ENCODE measurements at regions not wholly inside any gene's neighbourhood (a gene's known extent, or its start where the extent isn't known, plus 50 kb on each side); places are given as distances from the start of the nearest gene placed in this dataset.

DNA sequence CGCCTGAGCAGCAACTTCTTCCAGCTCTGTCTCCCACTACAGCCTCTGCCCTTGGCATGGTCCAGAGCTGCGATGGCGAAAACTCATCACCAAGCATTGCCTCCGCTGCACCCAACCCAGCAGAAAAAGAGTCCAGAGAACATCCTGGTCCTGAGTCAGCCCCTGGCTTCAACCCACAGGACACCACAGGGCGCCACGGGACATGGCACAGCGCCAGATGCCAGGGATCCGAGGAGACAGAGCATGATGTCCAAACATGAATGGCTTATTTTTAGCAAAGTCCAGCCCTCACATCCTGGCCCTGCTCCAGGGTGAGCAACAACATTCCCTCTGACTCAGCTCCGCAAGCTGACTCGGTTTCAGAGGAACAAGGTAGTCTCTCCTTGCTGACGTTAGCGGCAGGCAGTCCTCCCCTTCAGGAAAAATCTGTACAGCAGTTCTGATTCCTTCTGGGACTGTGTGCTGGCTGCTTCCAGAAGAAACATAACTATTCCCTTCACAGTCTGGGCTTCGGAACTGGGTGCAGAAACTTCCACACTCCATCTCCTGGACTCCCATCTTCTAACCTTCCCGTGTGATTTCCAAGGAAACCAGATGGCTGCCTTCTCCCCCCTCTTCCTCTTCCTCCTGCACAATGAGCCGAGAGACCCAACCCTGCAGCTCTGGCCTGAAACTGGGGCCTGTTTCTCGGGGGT lies 131.3 kb downstream of the TOMM20 start:
- Histone ChIP-seq H3K9me3 (ENCODE audit: low read length) (no peaks in the 10 kb centered on the region), H3K9ac (ENCODE audit: low read length) (no peak overlapping the region), H3F3A (ENCODE audit: insufficient read depth, low read length) (no peaks in the 10 kb centered on the region), H3K79me2 (ENCODE audit: insufficient read depth, low read length) (no peaks in the 10 kb centered on the region), H2AFZ (ENCODE audit: low read length) (no peak overlapping the region), H3K4me2 (ENCODE audit: low read length) (no peak overlapping the region), H3K4me1 (ENCODE audit: insufficient read depth, low read length, severe bottlenecking) (no peaks in the 10 kb centered on the region), H3K36me3 (ENCODE audit: insufficient read depth, low read length) (no peaks in the 10 kb centered on the region), H3K9me2 (ENCODE audit: low read depth, low read length) (no peaks in the 10 kb centered on the region), H3K4me3 (ENCODE audit: low read depth, low read length, poor library complexity, severe bottlenecking) (no peak overlapping the region), H3K27me3 (ENCODE audit: insufficient read depth, low read length) (no peaks in the 10 kb centered on the region), H3K27ac (ENCODE audit: low read depth, low read length, poor library complexity, severe bottlenecking) (no peak overlapping the region), H4K20me1 (ENCODE audit: insufficient read depth, low read length) (no peaks in the 10 kb centered on the region)
- TF ChIP-seq CTCF (IDR thresholded peaks at IDR 0.05; ENCODE audit: low read length) (no peak), EZH2 (IDR thresholded peaks at IDR 0.05; ENCODE audit: borderline replicate concordance, low read length) (no peak)

GRCh38 chr1:234996245-234996757 lies 132.3 kb downstream of the TOMM20 start:
- H3F3A ChIP-seq (ENCODE audit: insufficient read depth, low read length) = no peaks in the 10 kb centered on the region
- no peak overlapping the region for H2AFZ ChIP-seq (ENCODE audit: low read length)
- peaks cover 7% of the 10 kb centered on the region for H3K4me1 ChIP-seq (ENCODE audit: insufficient read depth, low read length, severe bottlenecking)
- H3K79me2 ChIP-seq (ENCODE audit: insufficient read depth, low read length) = no peaks in the 10 kb centered on the region
- no peaks in the 10 kb centered on the region for H3K9me3 ChIP-seq (ENCODE audit: low read length)
- H3K36me3 ChIP-seq (ENCODE audit: insufficient read depth, low read length) = no peaks in the 10 kb centered on the region
- no peak overlapping the region for H3K9ac ChIP-seq (ENCODE audit: low read length)
- H3K27me3 ChIP-seq (ENCODE audit: insufficient read depth, low read length) = no peaks in the 10 kb centered on the region
- no peaks in the 10 kb centered on the region for H4K20me1 ChIP-seq (ENCODE audit: insufficient read depth, low read length)
- H3K4me3 ChIP-seq (ENCODE audit: low read depth, low read length, poor library complexity, severe bottlenecking) = no peak overlapping the region
- TF ChIP-seq EZH2 (IDR thresholded peaks at IDR 0.05; ENCODE audit: borderline replicate concordance, low read length) = no peak
- no peak for TF ChIP-seq CTCF (IDR thresholded peaks at IDR 0.05; ENCODE audit: low read length)
- H3K9me2 ChIP-seq (ENCODE audit: low read depth, low read length) = no peaks in the 10 kb centered on the region
- no peak overlapping the region for H3K4me2 ChIP-seq (ENCODE audit: low read length)
- no peak overlapping the region for H3K27ac ChIP-seq (ENCODE audit: low read depth, low read length, poor library complexity, severe bottlenecking)

GRCh38 chr1:234994436-234995295 lies 134.0 kb downstream of the TOMM20 start:
- H2AFZ ChIP-seq (ENCODE audit: low read length) = no peak overlapping the region
- H3K9me2 ChIP-seq (ENCODE audit: low read depth, low read length) = no peaks in the 10 kb centered on the region
- peaks cover 7% of the 10 kb centered on the region for H3K4me1 ChIP-seq (ENCODE audit: insufficient read depth, low read length, severe bottlenecking)
- H3K4me2 ChIP-seq (ENCODE audit: low read length) = no peak overlapping the region
- no peaks in the 10 kb centered on the region for H3K79me2 ChIP-seq (ENCODE audit: insufficient read depth, low read length)
- H3K27ac ChIP-seq (ENCODE audit: low read depth, low read length, poor library complexity, severe bottlenecking) = no peak overlapping the region
- H3K27me3 ChIP-seq (ENCODE audit: insufficient read depth, low read length) = no peaks in the 10 kb centered on the region
- H4K20me1 ChIP-seq (ENCODE audit: insufficient read depth, low read length) = no peaks in the 10 kb centered on the region
- no peaks in the 10 kb centered on the region for H3F3A ChIP-seq (ENCODE audit: insufficient read depth, low read length)
- no peak overlapping the region for H3K4me3 ChIP-seq (ENCODE audit: low read depth, low read length, poor library complexity, severe bottlenecking)
- H3K36me3 ChIP-seq (ENCODE audit: insufficient read depth, low read length) = no peaks in the 10 kb centered on the region
- H3K9ac ChIP-seq (ENCODE audit: low read length) = no peak overlapping the region
- H3K9me3 ChIP-seq (ENCODE audit: low read length) = no peaks in the 10 kb centered on the region
- TF ChIP-seq CTCF (IDR thresholded peaks at IDR 0.05; ENCODE audit: low read length) (no peak), EZH2 (IDR thresholded peaks at IDR 0.05; ENCODE audit: borderline replicate concordance, low read length) (no peak)
